Endothelial cell of umbilical vein (primary cell): ENCODE measurements at regions not wholly inside any gene's neighbourhood (a gene's known extent, or its start where the extent isn't known, plus 50 kb on each side); places are given as distances from the start of the nearest gene placed in this dataset.

Experiments
- BruUV-seq: library from RNA; stranded (reverse); fragments of 400-500 nt; replicated peaks from 2 replicates; lab custom pipeline; 2021; lab: Mats Ljungman, UMichigan
- CTCF ChIA-PET: fragments of 300-600, 350-600 bp; sonication (Branson Sonifier 250); formaldehyde crosslinking; loops from one replicate; lab custom pipeline; 2021; ENCODE audit warnings: antibody characterized with exemption, inconsistent platforms; lab: Charles Lee
- POLR2A ChIA-PET: fragments of 300-600, 350-600 bp; sonication (Branson Sonifier 250); formaldehyde crosslinking; loops from one replicate; lab custom pipeline; 2021; ENCODE audit warnings: antibody characterized with exemption, inconsistent platforms; lab: Charles Lee
- DNase-seq: peaks from one replicate; pipeline ENCODE4 v3.0.0-alpha.2; 2011; ENCODE audit warnings: low read depth, low spot score
- FAIRE-seq: peaks from 2 replicates; lab custom pipeline; 2011; peaks lifted over from hg19 to GRCh38; lab: Jason Lieb, UNC
- H2AFZ ChIP-seq: 2 replicates; pipeline ENCODE4 v1.6.0; 2012; ENCODE audit warnings: low read depth, low read length, control low read depth, inconsistent platforms
- H3K27ac ChIP-seq: 2 replicates; pipeline ENCODE4 v1.5.1; 2011; ENCODE audit warnings: low read depth, mild to moderate bottlenecking, control low read depth, low read length, moderate library complexity; ENCODE audit not compliant: insufficient read depth
- H3K27me3 ChIP-seq, 2 experiments: 2 replicates each; pipeline versions ENCODE4 v1.6.0 to v1.6.1; 2011; ENCODE audit warnings: low read length in 2 of 2, mixed read lengths in 1 of 2; ENCODE audit not compliant: control insufficient read depth in 2 of 2, insufficient read depth in 2 of 2
- H3K36me3 ChIP-seq, 2 experiments: 2 replicates in 1 of 2; 3 replicates in 1 of 2; pipeline ENCODE4 v1.5.1; 2011; ENCODE audit warnings: low read length in 2 of 2, mild to moderate bottlenecking in 1 of 2, moderate library complexity in 1 of 2; ENCODE audit not compliant: control insufficient read depth in 2 of 2, insufficient read depth in 2 of 2; ENCODE audit errors: extremely low read depth in 1 of 2
- H3K4me1 ChIP-seq: 3 replicates; pipeline ENCODE4 v1.5.1; 2011; ENCODE audit warnings: mild to moderate bottlenecking, low read length; ENCODE audit not compliant: control insufficient read depth, insufficient read depth; ENCODE audit errors: extremely low read depth
- H3K4me2 ChIP-seq: 2 replicates; pipeline ENCODE4 v1.6.1; 2011; ENCODE audit warnings: low read length, control low read depth, mixed read lengths; ENCODE audit not compliant: insufficient read depth
- H3K4me3 ChIP-seq, 3 experiments: fragments of 200-600 bp in 1 of 3; sonication (generic), shearing (Covaris generic) in 1 of 3; replicated peaks in 1 of 3; 2 replicates each; pipeline ENCODE4 v1.5.1; 2011 to 2016; ENCODE audit warnings: control low read depth in 3 of 3, low read length in 3 of 3, mild to moderate bottlenecking in 2 of 3, inconsistent platforms in 1 of 3, low read depth in 1 of 3, moderate library complexity in 1 of 3; ENCODE audit not compliant: insufficient read depth in 1 of 3
- H3K79me2 ChIP-seq: 2 replicates; pipeline ENCODE4 v1.6.0; 2012; ENCODE audit warnings: low read length, inconsistent platforms; ENCODE audit not compliant: control insufficient read depth, insufficient read depth
- H3K9ac ChIP-seq: replicated peaks from 2 replicates; pipeline ENCODE3; 2011; ENCODE audit warnings: low read length, control low read depth; ENCODE audit not compliant: insufficient read depth; ENCODE audit errors: extremely low read depth
- H3K9me1 ChIP-seq: replicated peaks from 3 replicates; pipeline ENCODE4 v1.6.0; 2011; ENCODE audit warnings: mild to moderate bottlenecking, low read length; ENCODE audit not compliant: control insufficient read depth, insufficient read depth; ENCODE audit errors: extremely low read depth
- H3K9me3 ChIP-seq: replicated peaks from 2 replicates; pipeline ENCODE4 v1.5.1; 2012; ENCODE audit warnings: low read length, inconsistent platforms; ENCODE audit not compliant: control insufficient read depth, insufficient read depth
- H4K20me1 ChIP-seq: replicated peaks from 2 replicates; pipeline ENCODE3; 2011; ENCODE audit warnings: mild to moderate bottlenecking, low read length; ENCODE audit not compliant: control insufficient read depth, insufficient read depth; ENCODE audit errors: extremely low read depth
- CTCF ChIP-seq, 2 donors: IDR thresholded peaks; 1 replicate in 1 of 2; 2 replicates in 1 of 2; pipeline ENCODE4 v1.5.1; 2011; ENCODE audit warnings: low read length in 2 of 2, mild to moderate bottlenecking in 2 of 2, moderate library complexity in 2 of 2, control low read depth in 1 of 2, inconsistent platforms in 1 of 2, low read depth in 1 of 2; ENCODE audit not compliant: insufficient read depth in 1 of 2; ENCODE audit errors: extremely low read depth in 1 of 2
- EZH2 ChIP-seq: IDR thresholded peaks from 2 replicates; pipeline ENCODE4 v1.6.1; 2012; ENCODE audit warnings: borderline replicate concordance, low read depth, mild to moderate bottlenecking, moderate library complexity, low read length, inconsistent platforms; ENCODE audit not compliant: severe bottlenecking
- FOS ChIP-seq: IDR thresholded peaks from 2 replicates; pipeline ENCODE4 v1.6.1; 2011; ENCODE audit warnings: mild to moderate bottlenecking, low read length, moderate library complexity, borderline replicate concordance; ENCODE audit not compliant: insufficient read depth
- GATA2 ChIP-seq: IDR thresholded peaks from 2 replicates; pipeline ENCODE4 v1.7.0; 2011; ENCODE audit warnings: low read depth, mild to moderate bottlenecking, moderate library complexity, mixed read lengths, low read length; ENCODE audit not compliant: insufficient read length, insufficient read depth
- JUN ChIP-seq: IDR thresholded peaks from 2 replicates; pipeline ENCODE4 v1.6.1; 2011; ENCODE audit warnings: borderline replicate concordance, low read depth; ENCODE audit not compliant: insufficient read length, insufficient read depth
- MAX ChIP-seq: IDR thresholded peaks from 2 replicates; pipeline ENCODE4 v1.6.1; 2011; ENCODE audit not compliant: insufficient read depth, insufficient read length
- MYC ChIP-seq: IDR thresholded peaks from one replicate; pipeline ENCODE4 v1.6.1; 2011; ENCODE audit warnings: mild to moderate bottlenecking, low read depth, low read length
- POLR2A ChIP-seq: IDR thresholded peaks from 2 replicates; pipeline ENCODE4 v1.6.1; 2012; ENCODE audit warnings: low read depth, mild to moderate bottlenecking, control low read depth, low read length
- POLR2AphosphoS5 ChIP-seq: IDR thresholded peaks from 2 replicates; pipeline ENCODE4 v1.6.1; 2012; ENCODE audit warnings: low read depth, mild to moderate bottlenecking, control low read depth, low read length, moderate library complexity; ENCODE audit not compliant: insufficient read depth
- dilution Hi-C: fragments of 300-500 bp; cut with MboI; formaldehyde crosslinking; loops from one replicate; pipeline ENCODE4 v1.15.0; 2019; ENCODE audit warnings: low sequenced_read_pairs; ENCODE audit not compliant: extremely low pct_ligation_motif_present
- intact Hi-C: fragments of 100-400 bp; cut with micrococcal nuclease; formaldehyde crosslinking; loops from one replicate; pipeline ENCODE4 v1.10.0; 2022

GRCh38 chr9:113705928-113706519 lies 170.1 kb upstream of the ZNF618 start:
- CTCF ChIA-PET = interaction anchor here (0.8 to 1.1 kb wide), 2 partner anchors 23 to 114 kb away, joined by 3 to 5 read pairs; no protein-coding TSS in a partner anchor
- Histone ChIP-seq H2AFZ (no peak overlapping the region), H3K4me2 (no peak overlapping the region), H3K36me3 (no peaks in the 10 kb centered on the region), H4K20me1 (no peaks in the 10 kb centered on the region), H3K27ac (no peak overlapping the region), H3K9me1 (no peaks in the 10 kb centered on the region), H3K9ac (no peak overlapping the region), H3K79me2 (no peaks in the 10 kb centered on the region), H3K27me3 (peaks cover 6 to 14% of the 10 kb centered on the region in 2 experiments), H3K4me1 (peaks cover 5% of the 10 kb centered on the region), H3K4me3 (no peak overlapping the region), H3K9me3 (no peaks in the 10 kb centered on the region)
- intact Hi-C loops = no loop called here
- FAIRE-seq (peak; percentile 28), DNase-seq (peak; percentile 33)
- TF ChIP-seq FOS (no peak), CTCF (IDR thresholded peaks at IDR 0.05; ENCODE audit: extremely low read depth in 1 of 2, insufficient read depth in 1 of 2, low read depth in 1 of 2, low read length in 2 of 2) (no peak), MAX (no peak), EZH2 (no peak), JUN (no peak), POLR2AphosphoS5 (no peak), MYC (no peak), POLR2A (no peak), GATA2 (no peak)
- dilution Hi-C loops = no loop called here
- BruUV-seq = no TSS peak
- POLR2A ChIA-PET = no interaction called here
